CD14-positive monocyte (primary cell): ENCODE measurements at regions not wholly inside any gene's neighbourhood (a gene's known extent, or its start where the extent isn't known, plus 50 kb on each side); places are given as distances from the start of the nearest gene placed in this dataset.

ENCODE experiments used
- DNase-seq, 3 donors: peaks; one replicate each; pipeline ENCODE4 v3.0.0-alpha.2; 2011 to 2022
- H2AFZ ChIP-seq: 2 replicates; pipeline ENCODE4 v1.6.0; 2012; ENCODE audit warnings: mild to moderate bottlenecking, low read depth, low read length, inconsistent platforms; ENCODE audit not compliant: insufficient read depth, poor library complexity, severe bottlenecking
- H3K27ac ChIP-seq, 2 donors: 1 replicate in 1 of 2; 2 replicates in 1 of 2; pipeline ENCODE4 v1.5.1; 2012 to 2013; ENCODE audit warnings: low read length in 2 of 2, control low read depth in 1 of 2, inconsistent platforms in 1 of 2, low read depth in 1 of 2, mild to moderate bottlenecking in 1 of 2
- H3K27me3 ChIP-seq, 2 donors: one replicate each; pipeline versions ENCODE4 v1.6.0 to v1.6.1; 2011 to 2013; ENCODE audit warnings: low read length in 2 of 2; ENCODE audit not compliant: control insufficient read depth in 2 of 2, insufficient read depth in 2 of 2
- H3K36me3 ChIP-seq, 2 donors: replicated peaks in 1 of 2; 1 replicate in 1 of 2; 2 replicates in 1 of 2; pipeline versions ENCODE4 v1.5.1 to v1.6.1; 2012 to 2013; ENCODE audit warnings: low read length in 2 of 2, control low read depth in 1 of 2, inconsistent platforms in 1 of 2, mild to moderate bottlenecking in 1 of 2; ENCODE audit not compliant: insufficient read depth in 2 of 2, control insufficient read depth in 1 of 2
- H3K4me1 ChIP-seq, 2 donors: 1 replicate in 1 of 2; 2 replicates in 1 of 2; pipeline versions ENCODE4 v1.5.1 to v1.6.1; 2012 to 2013; ENCODE audit warnings: low read length in 2 of 2, control low read depth in 1 of 2, inconsistent platforms in 1 of 2, mild to moderate bottlenecking in 1 of 2, moderate library complexity in 1 of 2; ENCODE audit not compliant: insufficient read depth in 2 of 2, control insufficient read depth in 1 of 2
- H3K4me2 ChIP-seq: replicated peaks from 2 replicates; pipeline ENCODE3; 2012; ENCODE audit warnings: low read length, moderate library complexity, mild to moderate bottlenecking; ENCODE audit not compliant: poor library complexity, severe bottlenecking; ENCODE audit errors: extremely low read depth
- H3K4me3 ChIP-seq, 3 experiments: fragments of 200-600 bp in 1 of 3; sonication (generic) in 1 of 3; replicated peaks in 1 of 3; 1 replicate in 2 of 3; 2 replicates in 1 of 3; pipeline ENCODE4 v1.5.1; 2011 to 2013; ENCODE audit warnings: low read length in 3 of 3, mild to moderate bottlenecking in 3 of 3, control low read depth in 2 of 3, low read depth in 2 of 3, inconsistent platforms in 1 of 3, moderate library complexity in 1 of 3
- H3K79me2 ChIP-seq: 2 replicates; pipeline ENCODE4 v1.6.0; 2012; ENCODE audit warnings: mild to moderate bottlenecking, control low read depth, inconsistent platforms, low read length, moderate library complexity; ENCODE audit not compliant: insufficient read depth
- H3K9ac ChIP-seq: 2 replicates; pipeline ENCODE4 v1.6.0; 2017; ENCODE audit warnings: low read length, mild to moderate bottlenecking; ENCODE audit not compliant: insufficient read depth, poor library complexity, severe bottlenecking
- H3K9me3 ChIP-seq, 2 donors: replicated peaks in 1 of 2; 1 replicate in 1 of 2; 2 replicates in 1 of 2; pipeline versions ENCODE4 v1.5.1 to v1.6.1; 2012 to 2013; ENCODE audit warnings: low read length in 2 of 2, control low read depth in 1 of 2; ENCODE audit not compliant: control insufficient read depth in 1 of 2, insufficient read depth in 1 of 2
- H4K20me1 ChIP-seq: 2 replicates; pipeline ENCODE4 v1.6.0; 2012; ENCODE audit warnings: mild to moderate bottlenecking, low read length, control low read depth, moderate library complexity; ENCODE audit not compliant: insufficient read depth
- H3K27ac Mint-ChIP-seq, 7 donors: one replicate each; pipeline ENCODE4 v1.8.0; 2020; ENCODE audit warnings: mild to moderate bottlenecking in 7 of 7, mixed read lengths in 7 of 7, moderate library complexity in 6 of 7, inconsistent platforms in 2 of 7
- H3K27me3 Mint-ChIP-seq, 3 donors: one replicate each; pipeline ENCODE4 v1.8.0; 2021 to 2022; ENCODE audit warnings: low read depth in 3 of 3, mild to moderate bottlenecking in 3 of 3, mixed read lengths in 3 of 3, moderate library complexity in 3 of 3, inconsistent platforms in 1 of 3
- H3K36me3 Mint-ChIP-seq, 2 donors: one replicate each; pipeline ENCODE4 v1.8.0; 2020; ENCODE audit warnings: mixed read lengths in 2 of 2, inconsistent platforms in 1 of 2, mild to moderate bottlenecking in 1 of 2
- H3K4me1 Mint-ChIP-seq: one replicate; pipeline ENCODE4 v1.8.0; 2020; ENCODE audit warnings: mild to moderate bottlenecking, mixed read lengths
- H3K4me3 Mint-ChIP-seq, 2 donors: one replicate each; pipeline ENCODE4 v1.8.0; 2020; ENCODE audit warnings: mild to moderate bottlenecking in 2 of 2, mixed read lengths in 2 of 2, moderate library complexity in 1 of 2
- H3K9me3 Mint-ChIP-seq, 7 donors: one replicate each; pipeline ENCODE4 v1.8.0; 2020 to 2022; ENCODE audit warnings: mixed read lengths in 7 of 7, mild to moderate bottlenecking in 6 of 7, moderate library complexity in 6 of 7, inconsistent platforms in 2 of 7
- CTCF ChIP-seq: fragments of 200-600 bp; IDR thresholded peaks from one replicate; pipeline ENCODE4 v1.8.0; 2022; ENCODE audit warnings: antibody characterized with exemption, mild to moderate bottlenecking
- WGBS: methylation state at CpG from one replicate; pipeline ENCODE4 v1.1.5; 2013; ENCODE audit warnings: missing lambda C conversion rate; ENCODE audit not compliant: insufficient coverage; 5-methylcytosine and 5-hydroxymethylcytosine counted together
- intact Hi-C, 2 donors: fragments of 100-400 bp; cut with micrococcal nuclease; formaldehyde crosslinking; loops; one replicate each; pipeline versions ENCODE4 v1.15.0 to v1.15.1; 2023

DNA sequence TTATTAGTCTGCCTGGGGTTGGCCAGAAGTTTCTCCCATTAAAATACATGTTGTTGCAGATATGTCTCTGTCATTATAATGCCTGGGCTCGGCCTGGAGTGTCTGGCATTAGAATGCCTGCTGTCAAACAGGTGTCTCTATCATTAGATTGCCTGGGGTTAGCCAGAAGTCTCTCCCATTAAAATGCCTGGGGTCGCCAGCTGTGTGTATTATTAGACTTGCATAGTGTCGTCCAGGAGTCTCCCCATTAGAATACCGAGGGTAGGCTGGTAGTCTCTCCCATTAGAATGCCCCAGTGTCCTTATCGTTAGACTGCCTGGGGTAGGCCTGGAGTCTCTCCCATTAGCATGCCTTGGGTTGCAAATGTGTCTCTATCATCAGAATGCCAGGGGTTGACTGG, 2270.8 kb downstream of the TP53TG3F start:
- Histone ChIP-seq H3K27me3 (no peaks in the 10 kb centered on the region), H3K36me3 (no peaks in the 10 kb centered on the region), H3K79me2 (no peaks in the 10 kb centered on the region), H2AFZ (no peak overlapping the region), H3K27ac (no peak overlapping the region), H4K20me1 (no peaks in the 10 kb centered on the region), H3K4me1 (no peaks in the 10 kb centered on the region), H3K4me2 (no peak overlapping the region), H3K9ac (no peak overlapping the region), H3K9me3 (peaks cover 93 to 95% of the 10 kb centered on the region in 2 donors), H3K4me3 (no peak overlapping the region)
- no peak overlapping the region for H3K27ac Mint-ChIP-seq
- H3K36me3 Mint-ChIP-seq: no peaks in the 10 kb centered on the region
- no peak for TF ChIP-seq CTCF
- H3K4me3 Mint-ChIP-seq: no peak overlapping the region
- peaks cover 0 to 3% (median 0%) of the 10 kb centered on the region in 3 donors for H3K27me3 Mint-ChIP-seq
- peaks cover 25 to 89% (median 56%) of the 10 kb centered on the region in 7 donors for H3K9me3 Mint-ChIP-seq
- intact Hi-C loops: no loop called here
- no peaks in the 10 kb centered on the region for H3K4me1 Mint-ChIP-seq
- 70% methylated on average over 2 of the region's 5 CpGs for WGBS
- DNase-seq: no peak

- peaks cover 0 to 3% (median 0%) of the 10 kb centered on the region in 3 donors for H3K27me3 Mint-ChIP-seq
- no peak overlapping the region for H3K27ac ChIP-seq
- H3K36me3 Mint-ChIP-seq: no peaks in the 10 kb centered on the region
- H3K9me3 ChIP-seq: peaks cover 93 to 96% of the 10 kb centered on the region in 2 donors
- no peak for TF ChIP-seq CTCF
- no peak overlapping the region for H3K4me3 Mint-ChIP-seq
- no peak overlapping the region for H3K4me2 ChIP-seq
- no peak overlapping the region for H3K9ac ChIP-seq
- no peak overlapping the region for H3K27ac Mint-ChIP-seq
- WGBS: 92% methylated on average over 7 of the region's 9 CpGs
- no peak overlapping the region for H3K4me3 ChIP-seq
- intact Hi-C loops: no loop called here
- H3K79me2 ChIP-seq: no peaks in the 10 kb centered on the region
- H3K4me1 Mint-ChIP-seq: no peaks in the 10 kb centered on the region
- DNase-seq: no peak
- no peaks in the 10 kb centered on the region for H3K27me3 ChIP-seq
- no peaks in the 10 kb centered on the region for H3K36me3 ChIP-seq
- no peaks in the 10 kb centered on the region for H3K4me1 ChIP-seq
- no peak overlapping the region for H2AFZ ChIP-seq
- peaks cover 30 to 87% (median 54%) of the 10 kb centered on the region in 7 donors for H3K9me3 Mint-ChIP-seq
- no peaks in the 10 kb centered on the region for H4K20me1 ChIP-seq
Measured at GRCh38 chr16:35731341-35732040, 2272.1 kb downstream of the TP53TG3F start.
